IMR-90 (cell line): ENCODE measurements at regions not wholly inside any gene's neighbourhood (a gene's known extent, or its start where the extent isn't known, plus 50 kb on each side); places are given as distances from the start of the nearest gene placed in this dataset.

Source experiments
- ATAC-seq: fragments of 200-7000 bp; cut with Tn5 transposase; 2 replicates; pipeline ENCODE4 v1.9.1; 2020; ENCODE audit warnings: low read depth, mild to moderate bottlenecking, moderate library complexity
- BruUV-seq: library from RNA; stranded (reverse); fragments of 400-500 nt; replicated peaks from 2 replicates; lab custom pipeline; 2021; lab: Mats Ljungman, UMichigan
- CTCF ChIA-PET: fragments of 300-600 bp; formaldehyde crosslinking; extraction: SDS; loops from one replicate; lab custom pipeline; 2021; ENCODE audit warnings: antibody characterized with exemption; lab: Yijun Ruan, JAX
- POLR2A ChIA-PET: fragments of 300-600 bp; sonication (Branson Sonifier 250); formaldehyde crosslinking; loops from one replicate; lab custom pipeline; 2022; ENCODE audit warnings: antibody characterized with exemption; ENCODE audit not compliant: unreplicated experiment; lab: Charles Lee
- DNase-seq: peaks from one replicate; pipeline ENCODE4 v3.0.0; 2013
- H2AFZ ChIP-seq: replicated peaks from 2 replicates; pipeline ENCODE3; 2013; ENCODE audit warnings: low read length, mild to moderate bottlenecking; ENCODE audit not compliant: poor library complexity
- H2AK5ac ChIP-seq: 2 replicates; pipeline ENCODE4 v1.6.1; 2013; ENCODE audit warnings: low read depth, low read length, inconsistent platforms
- H2AK9ac ChIP-seq: replicated peaks from 2 replicates; pipeline ENCODE3; 2013; ENCODE audit warnings: mild to moderate bottlenecking, low read depth, low read length, moderate library complexity; ENCODE audit not compliant: poor library complexity
- H2BK120ac ChIP-seq: 2 replicates; pipeline ENCODE4 v1.6.1; 2013; ENCODE audit warnings: low read depth, low read length, inconsistent platforms
- H2BK15ac ChIP-seq: 3 replicates; pipeline ENCODE4 v1.6.1; 2013; ENCODE audit warnings: low read depth, low read length, inconsistent platforms
- H2BK20ac ChIP-seq: 2 replicates; pipeline ENCODE4 v1.6.1; 2013; ENCODE audit warnings: low read depth, mild to moderate bottlenecking, inconsistent platforms, low read length, moderate library complexity
- H2BK5ac ChIP-seq: 2 replicates; pipeline ENCODE4 v1.6.1; 2013; ENCODE audit warnings: mild to moderate bottlenecking, low read depth, low read length, inconsistent platforms; ENCODE audit not compliant: poor library complexity, severe bottlenecking
- H3K14ac ChIP-seq: replicated peaks from 2 replicates; pipeline ENCODE4 v1.6.1; 2013; ENCODE audit warnings: low read depth, low read length, inconsistent platforms
- H3K18ac ChIP-seq: 2 replicates; pipeline ENCODE4 v1.6.1; 2013; ENCODE audit warnings: low read depth, low read length, control low read depth
- H3K23ac ChIP-seq: 2 replicates; pipeline ENCODE4 v1.6.1; 2013; ENCODE audit warnings: low read depth, low read length, inconsistent platforms
- H3K27ac ChIP-seq: 2 replicates; pipeline ENCODE4 v1.5.1; 2013; ENCODE audit warnings: mild to moderate bottlenecking, control low read depth, low read length; ENCODE audit not compliant: insufficient read depth
- H3K27me3 ChIP-seq: 2 replicates; pipeline ENCODE4 v1.6.1; 2013; ENCODE audit warnings: low read length; ENCODE audit not compliant: control insufficient read depth, insufficient read depth
- H3K36me3 ChIP-seq: 2 replicates; pipeline ENCODE4 v1.6.1; 2013; ENCODE audit warnings: low read length, mixed read lengths; ENCODE audit not compliant: control insufficient read depth, insufficient read depth
- H3K4ac ChIP-seq: 2 replicates; pipeline ENCODE4 v1.6.1; 2013; ENCODE audit warnings: low read depth, low read length, inconsistent platforms
- H3K4me1 ChIP-seq: 2 replicates; pipeline ENCODE4 v1.6.1; 2013; ENCODE audit warnings: low read length, mixed read lengths; ENCODE audit not compliant: control insufficient read depth, insufficient read depth
- H3K4me2 ChIP-seq: 2 replicates; pipeline ENCODE4 v1.6.1; 2013; ENCODE audit warnings: low read depth, mild to moderate bottlenecking, control low read depth, low read length, moderate library complexity
- H3K4me3 ChIP-seq: 2 replicates; pipeline ENCODE4 v1.5.1; 2013; ENCODE audit warnings: low read depth, mild to moderate bottlenecking, control low read depth, low read length, moderate library complexity; ENCODE audit not compliant: insufficient read depth
- H3K56ac ChIP-seq: 2 replicates; pipeline ENCODE4 v1.6.1; 2013; ENCODE audit warnings: low read length, inconsistent platforms; ENCODE audit not compliant: insufficient read depth; ENCODE audit errors: extremely low read depth
- H3K79me1 ChIP-seq, 2 experiments: 2 replicates each; pipeline ENCODE4 v1.6.1; 2013; ENCODE audit warnings: low read length in 2 of 2, inconsistent platforms in 1 of 2, low read depth in 1 of 2
- H3K9ac ChIP-seq: 2 replicates; pipeline ENCODE4 v1.6.1; 2013; ENCODE audit warnings: low read depth, low read length, control low read depth
- H3K9me1 ChIP-seq: 2 replicates; pipeline ENCODE4 v1.6.1; 2013; ENCODE audit warnings: low read length, inconsistent platforms; ENCODE audit not compliant: insufficient read depth
- H3K9me3 ChIP-seq: 2 replicates; pipeline ENCODE4 v1.6.1; 2013; ENCODE audit warnings: low read length; ENCODE audit not compliant: control insufficient read depth, insufficient read depth
- H4K20me1 ChIP-seq: 2 replicates; pipeline ENCODE4 v1.6.1; 2013; ENCODE audit warnings: low read length, inconsistent platforms; ENCODE audit not compliant: insufficient read depth
- H4K5ac ChIP-seq: 2 replicates; pipeline ENCODE4 v1.6.1; 2013; ENCODE audit warnings: mild to moderate bottlenecking, low read depth, low read length, control low read depth
- H4K8ac ChIP-seq, 2 experiments: 2 replicates each; pipeline ENCODE4 v1.6.1; 2013; ENCODE audit warnings: low read depth in 2 of 2, low read length in 2 of 2, control low read depth in 1 of 2, inconsistent platforms in 1 of 2
- H4K91ac ChIP-seq: 2 replicates; pipeline ENCODE4 v1.6.1; 2013; ENCODE audit warnings: low read depth, low read length, inconsistent platforms; ENCODE audit not compliant: insufficient read depth
- BHLHE40 ChIP-seq: fragments of 150-350 bp; IDR thresholded peaks from 2 replicates; pipeline ENCODE4 v1.6.1; 2016; ENCODE audit warnings: mild to moderate bottlenecking, low read depth, low read length
- CEBPB ChIP-seq: IDR thresholded peaks from 2 replicates; pipeline ENCODE4 v1.6.1; 2012; ENCODE audit warnings: low read depth, low read length, improper control_type of control experiment
- CHD1 ChIP-seq: IDR thresholded peaks from 2 replicates; pipeline ENCODE4 v1.6.1; 2012; ENCODE audit warnings: low read depth, low read length, improper control_type of control experiment
- CTCF ChIP-seq: conservative IDR thresholded peaks from 2 replicates; pipeline ENCODE4 v1.5.1; 2012; ENCODE audit warnings: mild to moderate bottlenecking, low read depth, low read length, improper control_type of control experiment
- ELK1 ChIP-seq: fragments of 150-350 bp; IDR thresholded peaks from 2 replicates; pipeline ENCODE4 v1.6.1; 2016; ENCODE audit warnings: low read depth, mild to moderate bottlenecking, low read length, moderate library complexity, borderline replicate concordance
- FOS ChIP-seq: fragments of 150-350 bp; IDR thresholded peaks from 2 replicates; pipeline ENCODE4 v1.6.1; 2016; ENCODE audit warnings: low read depth, low read length
- MAFK ChIP-seq: IDR thresholded peaks from 2 replicates; pipeline ENCODE4 v1.6.1; 2012; ENCODE audit warnings: low read depth, low read length, improper control_type of control experiment
- MAZ ChIP-seq: IDR thresholded peaks from 2 replicates; pipeline ENCODE4 v1.6.1; 2012; ENCODE audit warnings: low read depth, mild to moderate bottlenecking, low read length, improper control_type of control experiment, moderate library complexity, borderline replicate concordance
- MXI1 ChIP-seq: IDR thresholded peaks from 2 replicates; pipeline ENCODE4 v1.6.1; 2012; ENCODE audit warnings: low read depth, mild to moderate bottlenecking, low read length, moderate library complexity, borderline replicate concordance
- NFE2L2 ChIP-seq: fragments of 150-350 bp; IDR thresholded peaks from 2 replicates; pipeline ENCODE4 v1.6.1; 2016; ENCODE audit warnings: low read depth, mild to moderate bottlenecking, low read length
- POLR2A ChIP-seq: IDR thresholded peaks from 2 replicates; pipeline ENCODE4 v1.6.1; 2012; ENCODE audit warnings: mild to moderate bottlenecking, low read depth, low read length
- RAD21 ChIP-seq: IDR thresholded peaks from 2 replicates; pipeline ENCODE4 v1.6.1; 2012; ENCODE audit warnings: low read length, improper control_type of control experiment
- RCOR1 ChIP-seq: IDR thresholded peaks from 2 replicates; pipeline ENCODE4 v1.6.1; 2012; ENCODE audit warnings: mild to moderate bottlenecking, low read length, improper control_type of control experiment; ENCODE audit not compliant: insufficient replicate concordance
- RFX5 ChIP-seq: IDR thresholded peaks from 2 replicates; pipeline ENCODE4 v1.8.0; 2012; ENCODE audit warnings: low read depth, mild to moderate bottlenecking, low read length, moderate library complexity
- SMC3 ChIP-seq: fragments of 150-350 bp; IDR thresholded peaks from 2 replicates; pipeline ENCODE4 v1.6.1; 2016; ENCODE audit warnings: low read depth, mild to moderate bottlenecking, antibody characterized with exemption, low read length, moderate library complexity
- WGBS, 2 experiments: methylation state at CpG; one replicate each; pipeline versions ENCODE4 v1.1.5 to v1.1.7; 2013; ENCODE audit warnings: missing lambda C conversion rate in 2 of 2; ENCODE audit not compliant: insufficient read length in 1 of 2; ENCODE audit errors: extremely low coverage in 2 of 2; 5-methylcytosine and 5-hydroxymethylcytosine counted together
- dilution Hi-C: fragments of 300-500 bp; cut with HindIII; formaldehyde crosslinking; loops from one replicate; pipeline ENCODE4 v1.14.3; 2018; ENCODE audit warnings: low sequenced_read_pairs; ENCODE audit not compliant: unreplicated experiment
- in situ Hi-C: fragments of 300-500 bp; cut with MboI; formaldehyde crosslinking; loops from 3 replicates; pipeline ENCODE4 v1.14.3; 2019; ENCODE audit warnings: low sequenced_read_pairs, inconsistent platforms, mixed read lengths
- intact Hi-C: fragments of 100-400 bp; cut with micrococcal nuclease; formaldehyde crosslinking; loops from 2 replicates; pipeline ENCODE4 v1.10.0; 2022
- TF ChIP-seq, protein P1 (sequence below): fragments of 150-350 bp; IDR thresholded peaks from 2 replicates; pipeline ENCODE4 v1.6.1; 2017; ENCODE audit warnings: mild to moderate bottlenecking, antibody characterized with exemption, low read length, low read depth

- no peak overlapping the region for H3K14ac ChIP-seq
- ATAC-seq (no peak), DNase-seq (no peak)
- no peaks in the 10 kb centered on the region for H3K27me3 ChIP-seq
- H3K4me3 ChIP-seq = no peak overlapping the region
- peak overlapping the region; percentile 37; the same call in 1 of the 2 replicates for H2BK120ac ChIP-seq
- H2BK20ac ChIP-seq = peak overlapping the region; percentile 20; the same call in 1 of the 2 replicates
- POLR2A ChIA-PET = no interaction called here
- H3K18ac ChIP-seq = peak overlapping the region; percentile 37; the same call in 1 of the 2 replicates
- peak overlapping the region; percentile 41; the same call in 1 of the 2 replicates for H4K5ac ChIP-seq
- no peak overlapping the region for H3K23ac ChIP-seq
- H3K79me1 ChIP-seq = peaks cover 13 to 19% of the 10 kb centered on the region in 2 experiments; a peak in 3 of 4 replicates
- peaks cover 12% of the 10 kb centered on the region; the same call in 1 of the 2 replicates for H3K9me1 ChIP-seq
- H3K56ac ChIP-seq = no peak overlapping the region
- TF ChIP-seq BHLHE40 (no peak), MXI1 (no peak), POLR2A (no peak), RAD21 (no peak), ELK1 (no peak), RFX5 (no peak), NFE2L2 (no peak), RCOR1 (no peak), FOS (no peak), CHD1 (no peak), SMC3 (no peak), CEBPB (no peak), MAZ (no peak), MAFK (no peak), CTCF (no peak)
- TF ChIP-seq, protein P1, sequence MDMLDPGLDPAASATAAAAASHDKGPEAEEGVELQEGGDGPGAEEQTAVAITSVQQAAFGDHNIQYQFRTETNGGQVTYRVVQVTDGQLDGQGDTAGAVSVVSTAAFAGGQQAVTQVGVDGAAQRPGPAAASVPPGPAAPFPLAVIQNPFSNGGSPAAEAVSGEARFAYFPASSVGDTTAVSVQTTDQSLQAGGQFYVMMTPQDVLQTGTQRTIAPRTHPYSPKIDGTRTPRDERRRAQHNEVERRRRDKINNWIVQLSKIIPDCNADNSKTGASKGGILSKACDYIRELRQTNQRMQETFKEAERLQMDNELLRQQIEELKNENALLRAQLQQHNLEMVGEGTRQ = no peak
- dilution Hi-C loops (no loop called here), in situ Hi-C loops (no loop called here), intact Hi-C loops (no loop called here)
- peak overlapping the region; percentile 21 for H2BK5ac ChIP-seq
- no peak overlapping the region; a peak in 1 of 4 replicates for H4K8ac ChIP-seq
- 0 out of 2 replicates have a peak overlapping the region, but pooled peaks have one; percentile 23 for H3K4ac ChIP-seq
- no peak overlapping the region; the same call in 1 of the 2 replicates for H2AK5ac ChIP-seq
- CTCF ChIA-PET = no interaction called here
- no peak overlapping the region; the same call in 2 of the 3 replicates for H2BK15ac ChIP-seq
- no peak overlapping the region for H3K4me2 ChIP-seq
- WGBS, 2 experiments = no CpG with 5 or more reads among the region's 2 CpGs
- H3K9me3 ChIP-seq = no peaks in the 10 kb centered on the region
- H3K27ac ChIP-seq = no peak overlapping the region
- no peaks in the 10 kb centered on the region for H3K36me3 ChIP-seq
- H2AFZ ChIP-seq = no peak overlapping the region
- no peak overlapping the region for H2AK9ac ChIP-seq
- no TSS peak for BruUV-seq
- no peak overlapping the region for H3K9ac ChIP-seq
- no peak overlapping the region; the same call in 1 of the 2 replicates for H4K91ac ChIP-seq
- H4K20me1 ChIP-seq = no peaks in the 10 kb centered on the region
- peaks cover 19% of the 10 kb centered on the region for H3K4me1 ChIP-seq
Measured at GRCh38 chr12:92073094-92073493, 72.6 kb downstream of the BTG1 start.
